Stimulated activated CD4-positive, alpha-beta T cell treated with anti-CD3 and anti-CD28 coated beads, Interleukin-4, amount 100 ng/mL, for 1 hour (primary cell): ENCODE measurements at regions not wholly inside any gene's neighbourhood (a gene's known extent, or its start where the extent isn't known, plus 50 kb on each side); places are given as distances from the start of the nearest gene placed in this dataset.
"Not testable (repeated sequence)": the region's sequence is repeated elsewhere in the genome, so short reads cannot be mapped to it uniquely, and the experiment has no call there.

Source experiments
- DNase-seq: peaks from one replicate; pipeline ENCODE4 v3.0.0-alpha.2; 2020

- no peak for DNase-seq
Measured at GRCh38 chr13:44848920-44849676, 140.2 kb downstream of the NUFIP1 start.

GRCh38 chr13:44845281-44846058 lies 143.8 kb downstream of the NUFIP1 start:
- DNase-seq, result not testable (repeated sequence)

- DNase-seq, result no peak
Measured at GRCh38 chr13:44844786-44845185, 144.5 kb downstream of the NUFIP1 start.

GRCh38 chr13:44843403-44843802 lies 145.9 kb downstream of the NUFIP1 start:
- no peak for DNase-seq

- no peak for DNase-seq
Measured at GRCh38 chr13:44842158-44842557, 147.1 kb downstream of the NUFIP1 start.

GRCh38 chr13:44840131-44840530 lies 149.1 kb downstream of the NUFIP1 start:
- DNase-seq, result no peak

GRCh38 chr13:44837250-44837649 lies 152.0 kb downstream of the NUFIP1 start:
- no peak for DNase-seq

GRCh38 chr13:44834404-44834803 lies 154.9 kb downstream of the NUFIP1 start:
- no peak for DNase-seq

- DNase-seq, result no peak
Measured at GRCh38 chr13:44833626-44834025, 155.6 kb downstream of the NUFIP1 start.

GRCh38 chr13:44833139-44833538 lies 156.1 kb downstream of the NUFIP1 start:
- no peak for DNase-seq

GRCh38 chr13:44826591-44827350 lies 162.5 kb downstream of the NUFIP1 start:
- DNase-seq, result no peak

- no peak for DNase-seq
Measured at GRCh38 chr13:44825953-44826352, 163.3 kb downstream of the NUFIP1 start.

GRCh38 chr13:44823555-44823954 lies 165.7 kb downstream of the NUFIP1 start:
- DNase-seq, result not testable (repeated sequence)

- DNase-seq, result no peak
Measured at GRCh38 chr13:44822291-44822690, 167.0 kb downstream of the NUFIP1 start.

GRCh38 chr13:44819772-44820171 lies 169.5 kb downstream of the NUFIP1 start:
- DNase-seq, result no peak

GRCh38 chr13:44819245-44819644 lies 170.0 kb downstream of the NUFIP1 start:
- no peak for DNase-seq

GRCh38 chr13:44818428-44818827 lies 170.8 kb downstream of the NUFIP1 start:
- no peak for DNase-seq

GRCh38 chr13:44818016-44818415 lies 171.3 kb downstream of the NUFIP1 start:
- DNase-seq, result no peak

- DNase-seq, result no peak
Measured at GRCh38 chr13:44817131-44817671, 172.1 kb downstream of the NUFIP1 start.

- no peak for DNase-seq
Measured at GRCh38 chr13:44816701-44817100, 172.6 kb downstream of the NUFIP1 start.

- DNase-seq, result peak; percentile 14
Measured at GRCh38 chr13:44815623-44816022, 173.6 kb downstream of the NUFIP1 start.

- no peak for DNase-seq
Measured at GRCh38 chr13:44814836-44815235, 174.4 kb downstream of the NUFIP1 start.

GRCh38 chr13:44814161-44814560 lies 175.1 kb downstream of the NUFIP1 start:
- DNase-seq, result no peak
